Kidney epithelial cell (primary cell): ENCODE measurements at regions not wholly inside any gene's neighbourhood (a gene's known extent, or its start where the extent isn't known, plus 50 kb on each side); places are given as distances from the start of the nearest gene placed in this dataset.

Source experiments
- DNase-seq: peaks from one replicate; pipeline ENCODE4 v3.0.0-alpha.2; 2010; ENCODE audit warnings: low read depth
- H3K27me3 ChIP-seq: 2 replicates; pipeline ENCODE4 v1.6.0; 2011; ENCODE audit warnings: low read length; ENCODE audit not compliant: control insufficient read depth, insufficient read depth
- H3K36me3 ChIP-seq: 2 replicates; pipeline ENCODE4 v1.5.1; 2011; ENCODE audit warnings: low read length; ENCODE audit not compliant: control insufficient read depth, insufficient read depth
- H3K4me3 ChIP-seq: 2 replicates; pipeline ENCODE4 v1.5.1; 2011; ENCODE audit warnings: low read depth, mild to moderate bottlenecking, control low read depth, low read length
- TF ChIP-seq, protein P1 (sequence below): IDR thresholded peaks from 2 replicates; pipeline ENCODE4 v1.5.1; 2011; ENCODE audit warnings: mild to moderate bottlenecking, moderate library complexity, low read length, control low read depth, inconsistent platforms; ENCODE audit not compliant: insufficient read depth, poor library complexity, severe bottlenecking

DNA sequence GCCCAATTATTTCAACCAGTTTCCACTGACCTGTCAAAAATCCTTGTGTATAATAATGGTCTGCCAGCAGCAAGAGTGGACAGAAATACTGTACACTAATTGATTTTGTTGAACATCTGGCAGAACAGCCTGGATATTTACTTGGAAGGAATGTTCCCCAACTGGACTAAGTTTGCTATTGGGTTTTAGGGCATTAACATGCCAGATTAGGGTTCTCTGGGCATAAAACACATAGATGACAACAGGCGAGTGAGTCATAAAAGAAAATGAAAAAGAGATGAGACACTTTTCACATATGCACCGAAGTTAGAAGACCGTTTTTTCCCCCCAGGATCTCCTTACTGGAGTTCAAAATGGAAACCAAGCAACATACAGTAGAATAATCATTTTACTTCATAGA lies 236.3 kb upstream of the NAV3 start:
- no peak for DNase-seq
- H3K27me3 ChIP-seq = no peaks in the 10 kb centered on the region
- no peak overlapping the region for H3K4me3 ChIP-seq
- H3K36me3 ChIP-seq = no peaks in the 10 kb centered on the region
- TF ChIP-seq, protein P1, sequence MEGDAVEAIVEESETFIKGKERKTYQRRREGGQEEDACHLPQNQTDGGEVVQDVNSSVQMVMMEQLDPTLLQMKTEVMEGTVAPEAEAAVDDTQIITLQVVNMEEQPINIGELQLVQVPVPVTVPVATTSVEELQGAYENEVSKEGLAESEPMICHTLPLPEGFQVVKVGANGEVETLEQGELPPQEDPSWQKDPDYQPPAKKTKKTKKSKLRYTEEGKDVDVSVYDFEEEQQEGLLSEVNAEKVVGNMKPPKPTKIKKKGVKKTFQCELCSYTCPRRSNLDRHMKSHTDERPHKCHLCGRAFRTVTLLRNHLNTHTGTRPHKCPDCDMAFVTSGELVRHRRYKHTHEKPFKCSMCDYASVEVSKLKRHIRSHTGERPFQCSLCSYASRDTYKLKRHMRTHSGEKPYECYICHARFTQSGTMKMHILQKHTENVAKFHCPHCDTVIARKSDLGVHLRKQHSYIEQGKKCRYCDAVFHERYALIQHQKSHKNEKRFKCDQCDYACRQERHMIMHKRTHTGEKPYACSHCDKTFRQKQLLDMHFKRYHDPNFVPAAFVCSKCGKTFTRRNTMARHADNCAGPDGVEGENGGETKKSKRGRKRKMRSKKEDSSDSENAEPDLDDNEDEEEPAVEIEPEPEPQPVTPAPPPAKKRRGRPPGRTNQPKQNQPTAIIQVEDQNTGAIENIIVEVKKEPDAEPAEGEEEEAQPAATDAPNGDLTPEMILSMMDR = no peak

DNA sequence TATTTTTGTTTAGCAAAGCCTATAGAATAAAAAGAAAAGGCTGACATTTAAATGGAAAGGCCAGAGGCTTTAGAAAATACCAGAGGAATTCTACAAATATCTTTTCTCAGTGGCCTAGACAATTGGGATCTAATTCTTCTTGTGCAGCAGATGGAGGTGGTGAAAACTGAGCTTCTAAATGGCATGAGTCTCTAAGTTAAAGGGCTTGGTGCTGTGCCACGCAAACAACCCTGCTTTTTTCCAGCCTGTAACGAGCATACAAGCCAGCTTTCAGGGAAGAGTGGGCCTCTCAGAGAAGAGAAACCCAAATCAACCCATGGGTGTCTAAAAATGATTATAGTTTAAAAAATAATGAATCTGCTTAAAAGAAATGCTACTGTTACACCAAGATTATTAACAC lies 237.9 kb upstream of the NAV3 start:
- DNase-seq = no peak
- Histone ChIP-seq H3K4me3 (no peak overlapping the region), H3K27me3 (no peaks in the 10 kb centered on the region), H3K36me3 (no peaks in the 10 kb centered on the region)
- TF ChIP-seq, protein P1 = no peak

DNA sequence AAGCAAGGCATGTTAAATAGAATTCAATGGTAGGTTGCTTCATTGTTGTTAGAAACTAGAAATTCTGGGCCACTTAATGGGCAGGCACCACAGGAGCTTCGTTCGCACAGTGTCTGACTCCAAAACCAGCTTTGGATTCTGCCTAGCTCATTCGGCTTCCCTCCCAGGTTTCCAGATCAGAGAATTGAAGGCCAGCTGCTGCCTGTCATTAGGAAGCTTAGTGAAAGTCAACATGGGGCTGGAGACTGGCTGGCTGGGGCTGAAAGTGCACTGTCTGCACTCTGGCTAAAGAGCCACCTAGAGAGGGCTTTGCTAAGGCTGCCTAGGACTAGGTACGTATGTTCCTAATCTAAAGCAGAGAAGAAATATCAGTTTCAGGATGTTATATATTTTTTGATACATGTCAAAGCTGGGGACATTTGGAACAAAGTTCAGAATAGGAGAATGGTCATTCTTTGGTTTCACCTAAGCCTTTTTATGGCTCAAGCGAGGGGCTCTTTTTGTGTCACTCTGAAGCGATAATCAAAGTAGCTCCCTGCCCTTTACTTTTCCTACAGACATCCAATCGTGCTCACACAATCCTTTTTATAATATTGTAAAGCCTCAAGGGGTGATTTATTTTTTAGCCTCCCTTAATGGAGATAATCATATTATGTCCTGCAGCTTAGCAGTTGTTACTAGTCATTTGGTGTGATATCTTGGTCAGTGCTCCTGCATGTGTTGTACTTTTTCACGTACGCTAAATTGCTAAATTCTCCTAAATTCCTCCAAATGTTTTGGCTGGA lies 238.5 kb upstream of the NAV3 start:
- TF ChIP-seq, protein P1 = no peak
- H3K27me3 ChIP-seq = no peaks in the 10 kb centered on the region
- no peaks in the 10 kb centered on the region for H3K36me3 ChIP-seq
- DNase-seq = no peak
- no peak overlapping the region for H3K4me3 ChIP-seq

DNA sequence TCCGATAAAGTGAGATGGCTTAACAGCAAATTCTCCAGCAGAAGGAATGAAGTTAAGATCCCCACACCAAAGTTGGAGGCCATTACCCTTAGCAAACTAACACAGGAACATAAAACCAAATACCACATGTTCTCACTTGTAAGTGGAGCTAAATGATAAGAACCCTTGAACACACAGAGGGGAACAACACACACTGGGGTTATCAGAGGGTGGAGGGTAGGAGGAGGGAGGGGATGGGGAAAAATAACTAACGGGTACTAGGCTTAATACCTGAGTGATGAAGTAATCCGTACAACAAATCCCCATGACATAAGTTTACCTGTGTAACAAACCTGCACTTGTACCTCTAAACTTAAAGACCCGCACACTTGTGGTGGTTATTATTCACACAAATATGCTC lies 240.4 kb upstream of the NAV3 start:
- no peak for DNase-seq
- Histone ChIP-seq H3K27me3 (no peaks in the 10 kb centered on the region), H3K36me3 (no peaks in the 10 kb centered on the region), H3K4me3 (no peak overlapping the region)
- TF ChIP-seq, protein P1 = no peak

DNA sequence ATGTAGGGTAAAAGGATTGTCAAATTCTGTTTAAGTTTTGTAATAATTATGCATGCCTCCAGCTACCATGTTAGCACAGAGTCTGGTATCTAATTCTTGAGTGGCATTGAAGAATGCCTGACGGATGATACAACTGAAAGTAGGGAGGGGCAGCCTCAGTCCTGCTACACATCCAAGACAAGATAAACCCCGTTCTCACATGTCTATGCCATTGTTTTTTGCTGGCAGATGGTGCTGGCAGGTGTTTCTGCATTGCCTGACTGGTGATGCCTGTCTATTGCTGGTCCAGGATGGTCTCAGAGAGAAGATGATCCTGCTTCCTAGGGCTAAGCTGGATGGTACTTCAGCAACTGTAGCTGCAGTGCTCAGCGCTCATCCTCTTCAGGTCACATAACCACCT lies 245.8 kb upstream of the NAV3 start:
- no peaks in the 10 kb centered on the region for H3K27me3 ChIP-seq
- H3K4me3 ChIP-seq = no peak overlapping the region
- H3K36me3 ChIP-seq = no peaks in the 10 kb centered on the region
- TF ChIP-seq, protein P1 = no peak
- DNase-seq = no peak
